ENCODE measurements at regions not wholly inside any gene's neighbourhood (a gene's known extent, or its start where the extent isn't known, plus 50 kb on each side); places are given as distances from the start of the nearest gene placed in this dataset.

DNA sequence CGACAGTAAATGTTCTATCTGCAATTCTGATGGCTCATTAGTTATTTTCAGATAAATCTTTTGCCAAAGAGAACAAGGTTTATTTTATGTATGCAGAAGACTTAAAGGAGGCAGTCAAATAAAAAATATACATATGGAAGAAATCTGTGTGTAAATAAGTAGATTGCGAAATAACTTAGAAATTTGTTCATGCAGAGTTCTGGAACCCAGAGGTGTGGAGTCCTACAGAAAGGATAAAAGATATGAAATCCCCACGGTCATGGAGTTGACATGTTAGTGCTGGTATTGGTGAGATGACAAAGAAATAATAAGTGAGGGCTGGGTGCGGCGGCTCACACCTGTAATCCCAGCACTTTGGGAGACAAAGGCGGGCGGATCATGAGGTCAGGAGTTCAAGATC lies 111.2 kb upstream of the CFAP20DC start:
- Mint-ChIP-seq H3K4me3 (no peak overlapping the region), H3K27me3 (peaks cover 8 to 9% of the 10 kb centered on the region in 2 donors)
- no peak for ATAC-seq (replicated peaks)

DNA sequence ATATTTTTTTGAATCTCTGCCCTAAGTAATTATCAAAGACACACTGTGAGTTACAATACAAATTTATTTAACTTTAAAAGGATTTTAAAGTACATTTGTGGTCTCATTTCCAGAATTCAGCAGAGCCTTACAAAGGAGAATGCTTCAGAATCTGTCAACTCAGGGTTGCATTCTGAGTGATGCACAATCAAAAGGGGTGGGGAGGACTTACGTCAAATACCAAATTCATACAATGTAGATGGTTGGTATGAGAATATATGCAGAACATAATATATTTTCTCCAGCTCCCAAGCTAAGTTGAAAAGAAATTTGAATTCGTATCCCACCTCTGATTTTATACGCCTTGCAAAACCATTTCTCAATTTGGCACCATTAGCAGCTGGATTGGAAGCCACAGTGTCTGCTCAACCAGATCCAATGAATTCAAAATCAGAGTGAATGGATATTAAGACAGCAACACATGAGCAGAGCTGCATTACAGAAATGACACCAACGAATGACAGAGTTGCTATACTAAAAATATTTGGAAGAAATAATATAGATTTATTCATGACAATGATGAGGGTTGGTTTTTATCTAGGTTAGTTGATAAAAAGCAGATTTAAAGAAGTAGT lies 110.4 kb upstream of the CFAP20DC start:
- no peak for ATAC-seq (replicated peaks)
- H3K4me3 Mint-ChIP-seq, result no peak overlapping the region
- no peaks in the 10 kb centered on the region for H3K9me3 Mint-ChIP-seq
- H3K27ac Mint-ChIP-seq, result no peak overlapping the region
- no peaks in the 10 kb centered on the region for H3K4me1 Mint-ChIP-seq (ENCODE audit: low read depth in 2 of 2)
- peaks cover 8 to 9% of the 10 kb centered on the region in 2 donors for H3K27me3 Mint-ChIP-seq
- DNase-seq, result no peak
- no peaks in the 10 kb centered on the region for H3K36me3 Mint-ChIP-seq (ENCODE audit: insufficient read depth)

More for the DNA sequence above, 111.2 kb upstream of the CFAP20DC start:
- no peaks in the 10 kb centered on the region for H3K9me3 Mint-ChIP-seq
- DNase-seq, result no peak
- H3K36me3 Mint-ChIP-seq (ENCODE audit: insufficient read depth), result no peaks in the 10 kb centered on the region
- no peak overlapping the region for H3K27ac Mint-ChIP-seq
- no peaks in the 10 kb centered on the region for H3K4me1 Mint-ChIP-seq (ENCODE audit: low read depth in 2 of 2)

DNA sequence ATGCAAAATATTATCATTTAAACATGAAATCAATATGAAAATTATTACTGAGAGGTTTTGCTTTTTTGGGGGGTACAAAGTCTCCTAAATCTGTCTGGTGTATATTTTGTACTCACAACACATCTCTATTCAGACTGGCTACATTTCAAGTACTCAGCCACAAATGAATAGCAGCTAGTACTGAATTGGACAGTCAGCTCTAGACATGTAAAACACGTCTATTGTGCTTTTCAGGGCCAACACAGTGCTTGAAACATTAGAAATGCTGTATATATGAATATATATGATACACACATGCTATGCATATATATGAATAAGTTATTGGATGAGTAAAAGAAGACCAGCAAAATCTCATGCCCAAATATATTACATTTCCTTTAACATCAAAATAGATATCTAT lies 103.8 kb upstream of the CFAP20DC start:
- H3K27me3 Mint-ChIP-seq, result peaks cover 14 to 17% of the 10 kb centered on the region in 2 donors
- no peaks in the 10 kb centered on the region for H3K9me3 Mint-ChIP-seq
- DNase-seq, result no peak
- H3K36me3 Mint-ChIP-seq (ENCODE audit: insufficient read depth), result no peaks in the 10 kb centered on the region
- H3K4me3 Mint-ChIP-seq, result no peak overlapping the region
- ATAC-seq (replicated peaks), result no peak
- no peaks in the 10 kb centered on the region for H3K4me1 Mint-ChIP-seq (ENCODE audit: low read depth in 2 of 2)
- no peak overlapping the region for H3K27ac Mint-ChIP-seq

DNA sequence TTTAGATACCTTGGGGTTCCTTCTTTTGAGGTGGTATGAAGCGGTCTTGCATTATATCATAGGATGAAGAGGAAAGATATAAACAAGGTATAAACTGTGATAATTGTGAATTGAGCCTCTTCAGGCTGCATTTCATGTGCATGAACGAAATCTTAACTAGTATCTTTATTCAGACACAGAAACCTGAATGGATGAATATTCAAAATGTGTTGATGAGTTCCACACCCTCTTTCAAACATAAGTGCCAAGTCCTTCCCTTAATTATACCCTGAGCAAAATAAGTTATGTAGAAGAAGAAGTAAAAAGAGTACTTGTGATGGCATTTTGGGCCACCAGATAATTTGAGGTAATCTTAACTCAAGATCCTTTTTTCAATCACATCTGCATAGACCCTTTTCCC lies 103.1 kb upstream of the CFAP20DC start:
- H3K27me3 Mint-ChIP-seq, result peaks cover 14 to 17% of the 10 kb centered on the region in 2 donors
- no peak for DNase-seq
- no peak overlapping the region for H3K4me3 Mint-ChIP-seq
- no peaks in the 10 kb centered on the region for H3K4me1 Mint-ChIP-seq (ENCODE audit: low read depth in 2 of 2)
- no peaks in the 10 kb centered on the region for H3K36me3 Mint-ChIP-seq (ENCODE audit: insufficient read depth)
- H3K9me3 Mint-ChIP-seq, result no peaks in the 10 kb centered on the region
- H3K27ac Mint-ChIP-seq, result no peak overlapping the region
- ATAC-seq (replicated peaks), result no peak

DNA sequence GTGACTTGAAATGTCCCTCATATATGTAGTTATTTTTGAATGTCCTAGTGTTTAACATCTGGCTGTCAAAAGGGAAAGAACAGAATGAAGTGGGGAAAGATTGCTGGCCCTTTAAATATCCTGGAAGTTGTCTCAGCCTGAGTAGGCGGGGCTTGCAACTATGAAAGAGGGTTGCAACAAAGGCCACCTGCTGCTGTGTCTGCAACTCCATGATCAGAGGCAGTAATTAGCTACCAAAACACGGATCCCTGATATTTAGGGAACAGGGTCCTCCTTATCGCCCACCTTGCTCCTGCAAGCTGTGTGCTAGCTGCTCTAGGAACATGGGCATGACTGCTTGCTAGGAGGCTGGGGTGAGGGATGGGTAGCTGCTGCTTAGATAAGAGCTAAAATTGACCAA lies 100.2 kb upstream of the CFAP20DC start:
- H3K4me3 Mint-ChIP-seq, result no peak overlapping the region
- H3K36me3 Mint-ChIP-seq (ENCODE audit: insufficient read depth), result no peaks in the 10 kb centered on the region
- H3K27ac Mint-ChIP-seq, result no peak overlapping the region
- no peak for DNase-seq
- peaks cover 14 to 17% of the 10 kb centered on the region in 2 donors for H3K27me3 Mint-ChIP-seq
- ATAC-seq (replicated peaks), result no peak
- no peaks in the 10 kb centered on the region for H3K9me3 Mint-ChIP-seq
- H3K4me1 Mint-ChIP-seq (ENCODE audit: low read depth in 2 of 2), result no peaks in the 10 kb centered on the region

DNA sequence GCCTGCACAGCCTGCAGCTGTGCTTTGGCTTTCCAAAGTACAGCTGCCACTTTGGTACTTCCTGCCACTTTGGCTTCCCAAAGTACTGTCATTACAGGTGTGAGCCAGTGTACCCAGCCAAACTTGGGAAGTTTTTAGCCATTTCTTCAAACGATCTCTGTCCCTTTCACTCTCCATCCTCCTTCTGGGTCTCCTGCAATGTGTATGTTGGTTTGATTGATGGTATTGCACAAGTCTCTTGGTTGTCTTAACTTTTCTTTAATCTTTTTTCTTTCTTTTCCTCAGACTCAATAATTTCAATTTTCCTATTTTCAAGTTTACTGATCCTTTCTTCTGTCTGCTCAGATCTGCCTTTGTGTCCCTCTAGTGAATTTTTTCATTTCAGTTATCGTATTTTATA lies 99.3 kb upstream of the CFAP20DC start:
- ATAC-seq (replicated peaks), result no peak
- Mint-ChIP-seq H3K36me3 (ENCODE audit: insufficient read depth) (no peaks in the 10 kb centered on the region), H3K27ac (no peak overlapping the region), H3K4me1 (ENCODE audit: low read depth in 2 of 2) (no peaks in the 10 kb centered on the region), H3K4me3 (no peak overlapping the region), H3K9me3 (no peaks in the 10 kb centered on the region), H3K27me3 (peaks cover 14 to 17% of the 10 kb centered on the region in 2 donors)
- no peak for DNase-seq

DNA sequence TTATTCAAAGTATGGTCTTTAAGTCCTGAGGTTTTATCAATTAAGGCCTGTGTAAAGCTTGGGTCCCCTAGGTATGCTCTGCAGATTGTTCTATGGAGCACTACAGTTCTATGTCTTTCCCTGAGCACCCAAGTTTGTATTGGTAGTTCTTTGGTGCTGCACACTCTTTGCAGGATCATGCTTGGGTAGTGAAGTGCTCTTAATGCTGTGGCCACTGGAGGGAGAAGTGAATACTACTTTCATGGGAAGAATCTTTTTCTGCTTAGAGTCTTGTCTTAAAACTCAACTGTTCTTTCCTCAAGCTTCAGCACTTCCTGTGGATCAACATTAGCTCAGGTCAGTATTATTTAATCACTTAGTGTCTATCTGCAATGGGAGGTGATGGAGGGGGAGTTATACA lies 93.6 kb upstream of the CFAP20DC start:
- DNase-seq (no peak), ATAC-seq (replicated peaks) (no peak)
- H3K27me3 Mint-ChIP-seq, result no peaks in the 10 kb centered on the region
- H3K36me3 Mint-ChIP-seq (ENCODE audit: insufficient read depth), result no peaks in the 10 kb centered on the region
- H3K9me3 Mint-ChIP-seq, result no peaks in the 10 kb centered on the region
- no peak overlapping the region for H3K27ac Mint-ChIP-seq
- no peak overlapping the region for H3K4me3 Mint-ChIP-seq
- no peaks in the 10 kb centered on the region for H3K4me1 Mint-ChIP-seq (ENCODE audit: low read depth in 2 of 2)

DNA sequence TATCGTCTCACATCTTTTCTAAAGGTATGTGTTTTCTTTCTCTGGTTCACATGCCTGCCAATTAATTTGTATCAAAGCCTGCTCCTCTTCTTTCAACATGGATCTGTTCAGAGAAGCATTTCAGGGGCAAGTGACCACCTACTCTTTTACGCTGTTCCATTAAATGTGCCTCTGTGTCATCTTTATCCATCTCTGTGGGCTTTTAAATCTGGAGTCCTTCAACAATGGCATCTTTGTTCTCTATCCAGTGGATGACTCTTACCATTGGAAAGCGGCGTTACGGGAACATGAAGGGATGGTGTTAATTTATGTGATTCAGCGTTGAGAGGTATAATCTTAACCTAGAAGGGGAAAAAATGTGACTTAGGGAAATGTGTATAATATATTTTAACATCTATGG lies 92.7 kb upstream of the CFAP20DC start:
- H3K27me3 Mint-ChIP-seq, result no peaks in the 10 kb centered on the region
- DNase-seq, result no peak
- H3K4me1 Mint-ChIP-seq (ENCODE audit: low read depth in 2 of 2), result no peaks in the 10 kb centered on the region
- ATAC-seq (replicated peaks), result no peak
- no peak overlapping the region for H3K4me3 Mint-ChIP-seq
- H3K36me3 Mint-ChIP-seq (ENCODE audit: insufficient read depth), result no peaks in the 10 kb centered on the region
- no peak overlapping the region for H3K27ac Mint-ChIP-seq
- no peaks in the 10 kb centered on the region for H3K9me3 Mint-ChIP-seq

DNA sequence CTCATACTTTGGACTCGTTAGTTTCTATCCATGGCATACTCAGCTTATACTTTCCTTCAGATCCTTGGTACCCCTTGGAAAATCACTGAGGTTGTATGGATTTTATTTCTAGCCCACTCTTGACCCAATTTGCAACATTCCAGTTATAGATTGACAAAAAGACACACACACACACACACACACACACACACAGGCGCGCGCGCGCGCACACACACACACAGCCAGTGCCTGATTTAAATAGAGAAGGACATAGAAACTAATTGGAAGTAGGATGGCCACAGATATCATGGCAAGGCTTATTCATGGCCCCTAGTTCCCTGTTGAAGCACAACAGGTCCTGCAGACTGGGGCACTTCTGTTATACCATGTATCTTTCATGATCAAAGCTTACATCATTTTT lies 89.1 kb upstream of the CFAP20DC start:
- Mint-ChIP-seq H3K4me1 (ENCODE audit: low read depth in 2 of 2) (no peaks in the 10 kb centered on the region), H3K27ac (no peak overlapping the region), H3K36me3 (ENCODE audit: insufficient read depth) (no peaks in the 10 kb centered on the region), H3K27me3 (peaks cover 0 to 9% of the 10 kb centered on the region in 2 donors), H3K9me3 (no peaks in the 10 kb centered on the region), H3K4me3 (no peak overlapping the region)
- no peak for ATAC-seq (replicated peaks)
- DNase-seq, result no peak

DNA sequence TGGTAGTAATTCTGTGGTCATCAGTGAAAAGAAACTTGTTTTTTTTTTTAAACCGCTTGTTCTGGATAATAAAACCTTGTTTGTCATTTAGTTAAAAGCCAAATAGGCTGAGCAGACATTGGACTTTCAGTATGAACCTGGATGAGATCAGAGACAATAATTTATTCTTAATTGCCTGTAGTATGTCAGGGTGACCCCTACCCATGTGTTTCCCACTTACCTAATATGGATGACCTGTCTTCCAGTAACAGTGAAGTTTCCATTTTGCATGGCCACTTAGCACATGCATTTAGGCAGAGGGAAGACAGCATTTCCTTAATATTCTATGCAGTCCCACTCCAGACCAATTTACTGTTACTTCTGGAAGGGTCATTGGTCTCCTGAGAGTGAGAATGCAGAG lies 87.6 kb upstream of the CFAP20DC start:
- Mint-ChIP-seq H3K36me3 (ENCODE audit: insufficient read depth) (no peaks in the 10 kb centered on the region), H3K4me3 (no peak overlapping the region), H3K27me3 (peaks cover 0 to 9% of the 10 kb centered on the region in 2 donors), H3K4me1 (ENCODE audit: low read depth in 2 of 2) (no peaks in the 10 kb centered on the region), H3K27ac (no peak overlapping the region), H3K9me3 (no peaks in the 10 kb centered on the region)
- ATAC-seq (replicated peaks), result no peak
- DNase-seq, result no peak

DNA sequence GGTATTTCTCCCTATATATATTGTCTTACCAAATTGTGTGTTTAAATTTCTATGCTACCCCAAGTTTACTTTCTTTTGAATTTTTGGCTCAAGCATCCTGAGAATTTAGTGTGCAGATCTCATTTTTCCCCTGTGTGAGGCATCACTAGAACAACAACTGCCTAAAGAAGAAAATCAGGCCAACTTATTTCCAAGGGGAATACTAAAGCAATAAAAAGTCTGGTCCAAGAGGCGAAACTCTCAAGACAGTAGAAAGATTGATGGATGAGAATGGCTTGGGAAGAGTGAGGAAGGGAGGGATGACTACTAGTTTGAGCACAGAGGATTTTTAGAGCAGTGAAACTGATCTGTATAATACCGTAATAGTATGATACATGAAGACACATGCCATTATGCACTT lies 86.3 kb upstream of the CFAP20DC start:
- no peak overlapping the region for H3K27ac Mint-ChIP-seq
- DNase-seq, result no peak
- H3K4me1 Mint-ChIP-seq (ENCODE audit: low read depth in 2 of 2), result no peaks in the 10 kb centered on the region
- ATAC-seq (replicated peaks), result no peak
- H3K27me3 Mint-ChIP-seq, result peaks cover 0 to 9% of the 10 kb centered on the region in 2 donors
- no peaks in the 10 kb centered on the region for H3K9me3 Mint-ChIP-seq
- H3K36me3 Mint-ChIP-seq (ENCODE audit: insufficient read depth), result no peaks in the 10 kb centered on the region
- H3K4me3 Mint-ChIP-seq, result no peak overlapping the region

DNA sequence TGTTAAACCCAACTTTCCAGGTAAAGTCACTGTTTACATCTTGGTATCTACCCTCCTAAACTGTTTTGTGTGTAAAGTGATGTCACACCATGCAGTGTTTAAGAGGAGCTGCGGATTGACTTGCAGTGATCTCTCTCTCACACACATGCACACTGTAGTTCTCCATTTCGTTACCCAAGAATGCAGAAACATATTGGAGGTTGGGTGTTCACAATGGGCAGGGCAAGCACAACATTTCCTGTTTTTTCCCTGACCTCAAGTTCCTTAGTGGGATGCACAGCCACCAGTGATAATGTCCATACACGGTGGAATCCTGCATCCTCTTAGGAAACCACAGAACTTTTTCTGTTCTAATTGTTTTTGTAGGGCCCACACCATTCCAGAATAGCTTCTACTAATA lies 85.3 kb upstream of the CFAP20DC start:
- H3K27me3 Mint-ChIP-seq, result peaks cover 0 to 9% of the 10 kb centered on the region in 2 donors
- H3K4me3 Mint-ChIP-seq, result no peak overlapping the region
- H3K9me3 Mint-ChIP-seq, result no peaks in the 10 kb centered on the region
- no peaks in the 10 kb centered on the region for H3K4me1 Mint-ChIP-seq (ENCODE audit: low read depth in 2 of 2)
- no peak for ATAC-seq (replicated peaks)
- H3K36me3 Mint-ChIP-seq (ENCODE audit: insufficient read depth), result no peaks in the 10 kb centered on the region
- DNase-seq, result no peak
- no peak overlapping the region for H3K27ac Mint-ChIP-seq

DNA sequence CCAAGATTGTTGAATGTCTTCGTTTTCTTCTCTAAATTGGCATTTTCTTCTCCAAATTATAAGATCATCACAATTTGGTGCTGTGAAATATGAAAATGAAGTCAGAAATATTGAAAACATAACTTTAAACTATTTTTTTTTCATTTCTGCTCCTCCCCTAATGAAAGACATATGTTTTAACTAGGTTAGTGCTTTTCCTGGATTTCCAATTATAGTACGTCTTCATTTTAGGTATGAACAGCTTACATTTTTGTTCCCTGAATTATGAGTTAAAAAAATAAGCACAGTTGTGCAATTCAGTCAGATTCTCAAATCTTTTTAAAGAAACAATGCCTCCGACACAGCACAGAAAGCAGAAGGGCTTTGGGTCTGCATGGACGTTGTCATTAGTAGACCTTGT lies 83.5 kb upstream of the CFAP20DC start:
- no peaks in the 10 kb centered on the region for H3K9me3 Mint-ChIP-seq
- ATAC-seq (replicated peaks), result no peak

DNA sequence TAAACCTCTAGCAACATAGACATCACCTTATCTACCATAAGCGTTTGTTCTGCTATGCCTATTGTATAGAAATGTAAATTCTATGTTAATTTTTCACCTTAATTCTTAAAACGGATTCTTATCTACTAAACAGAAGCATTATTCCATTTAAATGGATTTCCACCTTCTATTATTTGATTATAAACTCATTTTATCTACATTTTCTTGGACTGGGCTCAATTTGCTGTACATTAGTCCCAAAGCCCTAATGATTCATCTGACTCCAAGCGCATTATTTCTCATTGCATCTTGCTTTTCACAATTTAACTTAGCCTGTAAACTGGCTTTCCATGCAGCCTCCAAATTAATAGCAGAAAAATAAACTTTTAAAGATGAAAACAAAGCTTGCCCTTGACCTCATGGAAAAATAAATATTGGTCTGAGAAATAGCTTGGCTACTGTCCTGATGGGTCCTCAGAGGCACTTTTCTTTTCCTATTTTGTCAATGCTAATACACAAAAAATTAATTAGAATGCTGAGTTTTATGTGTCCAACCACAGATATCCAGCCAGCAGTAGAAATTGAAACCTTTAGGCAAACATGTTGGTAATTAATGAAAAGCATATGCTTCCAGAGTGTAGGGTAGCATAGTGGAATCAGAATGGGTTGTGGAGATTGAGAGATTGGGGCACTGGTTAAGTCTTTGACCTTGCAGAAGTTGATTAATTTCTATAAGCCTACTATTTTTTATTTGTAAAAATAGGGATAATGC lies 81.4 kb upstream of the CFAP20DC start:
- ATAC-seq (replicated peaks) (no peak), DNase-seq (no peak)
- no peak overlapping the region for H3K27ac Mint-ChIP-seq
- peaks cover 8 to 14% of the 10 kb centered on the region in 2 donors for H3K27me3 Mint-ChIP-seq
- no peaks in the 10 kb centered on the region for H3K4me1 Mint-ChIP-seq (ENCODE audit: low read depth in 2 of 2)
- no peak overlapping the region for H3K4me3 Mint-ChIP-seq
- no peaks in the 10 kb centered on the region for H3K9me3 Mint-ChIP-seq
- H3K36me3 Mint-ChIP-seq (ENCODE audit: insufficient read depth), result no peaks in the 10 kb centered on the region

More for the DNA sequence above, 83.5 kb upstream of the CFAP20DC start:
- H3K36me3 Mint-ChIP-seq (ENCODE audit: insufficient read depth), result no peaks in the 10 kb centered on the region
- peaks cover 6 to 19% of the 10 kb centered on the region in 2 donors for H3K27me3 Mint-ChIP-seq
- no peak overlapping the region for H3K27ac Mint-ChIP-seq
- H3K4me3 Mint-ChIP-seq, result no peak overlapping the region
- no peaks in the 10 kb centered on the region for H3K4me1 Mint-ChIP-seq (ENCODE audit: low read depth in 2 of 2)
- no peak for DNase-seq

Data from effector memory CD8-positive, alpha-beta T cell (primary cell).